ENCODE measurements at regions not wholly inside any gene's neighbourhood (a gene's known extent, or its start where the extent isn't known, plus 50 kb on each side); places are given as distances from the start of the nearest gene placed in this dataset.

GRCh38 chr12:46930101-46930500, 104.3 kb upstream of the SLC38A4 start:
- no peak for TF ChIP-seq CTCF (IDR thresholded peaks at IDR 0.05; ENCODE audit: extremely low read depth in 1 of 2, insufficient read depth in 1 of 2, low read depth in 1 of 2, low read length in 2 of 2)
- no peak for TF ChIP-seq EZH2 (IDR thresholded peaks at IDR 0.05; ENCODE audit: borderline replicate concordance, low read depth, low read length, severe bottlenecking)

Data from endothelial cell of umbilical vein (primary cell).